ENCODE measurements at regions not wholly inside any gene's neighbourhood (a gene's known extent, or its start where the extent isn't known, plus 50 kb on each side); places are given as distances from the start of the nearest gene placed in this dataset.

DNA sequence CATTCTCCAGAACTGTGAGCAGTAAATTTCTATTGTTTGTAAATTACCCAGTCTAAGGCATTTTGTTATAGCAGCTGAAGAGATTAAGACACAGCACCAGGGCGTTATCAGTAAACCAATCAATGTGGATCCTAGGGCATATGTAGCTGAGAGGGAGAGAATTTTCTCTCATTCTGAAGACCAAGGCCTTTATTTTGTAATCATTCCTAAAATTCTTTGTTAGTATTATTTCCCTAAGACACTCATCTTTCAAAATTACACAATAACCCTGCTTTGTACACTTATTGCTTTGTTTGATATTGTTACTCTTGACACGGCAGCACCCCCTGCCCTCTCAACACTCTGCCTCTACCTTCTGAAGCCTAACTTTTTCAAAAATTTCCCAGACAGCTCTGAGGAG is 419.1 kb downstream of the SLC4A3 start:
- no peaks in the 10 kb centered on the region for H3K9me3 ChIP-seq (ENCODE audit: low read depth, low read length)
- no peak for DNase-seq (ENCODE audit: insufficient read length, low spot score, missing footprints)
- H3K4me1 ChIP-seq (ENCODE audit: insufficient read depth, low read length): peaks cover 15% of the 10 kb centered on the region
- H3K4me3 ChIP-seq (ENCODE audit: insufficient read depth, low read length): no peak overlapping the region
- H3K36me3 ChIP-seq (ENCODE audit: insufficient read depth, low read length): no peaks in the 10 kb centered on the region
- no peak overlapping the region for H2AFZ ChIP-seq (ENCODE audit: low read length)
- no peaks in the 10 kb centered on the region for H3K27me3 ChIP-seq (ENCODE audit: insufficient read depth, low read length)
- H3K27ac ChIP-seq (ENCODE audit: low read depth, low read length): no peak overlapping the region
- no peak for TF ChIP-seq CTCF (IDR thresholded peaks at IDR 0.05; ENCODE audit: extremely low read depth, low read depth, low read length)
- H3K4me2 ChIP-seq (ENCODE audit: insufficient read depth, low read length): no peak overlapping the region
- no peaks in the 10 kb centered on the region for H3K79me2 ChIP-seq (ENCODE audit: insufficient read depth, low read length)
- no peaks in the 10 kb centered on the region for H4K20me1 ChIP-seq (ENCODE audit: insufficient read depth, low read length)

DNA sequence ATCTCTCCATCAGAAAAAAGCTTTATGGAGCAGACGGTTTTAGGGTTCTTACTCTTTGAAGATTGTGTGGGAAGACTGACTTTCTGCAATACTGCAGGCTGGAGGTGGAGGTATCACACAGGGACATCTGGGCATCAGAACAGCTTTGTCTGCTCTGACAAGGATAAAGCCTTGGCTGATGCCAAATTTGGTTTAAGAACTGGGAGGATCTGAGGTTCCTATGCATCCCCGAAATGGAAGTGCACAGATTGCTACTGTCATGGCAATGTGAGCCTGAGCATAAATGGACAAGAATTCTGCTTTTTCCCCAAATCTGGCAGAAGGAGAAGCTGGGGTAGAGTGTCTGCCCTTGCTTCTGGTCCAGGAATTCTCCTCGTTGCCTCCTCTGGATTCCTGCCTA is 424.3 kb downstream of the SLC4A3 start:
- H3K79me2 ChIP-seq (ENCODE audit: insufficient read depth, low read length): no peaks in the 10 kb centered on the region
- H3K4me2 ChIP-seq (ENCODE audit: insufficient read depth, low read length): no peak overlapping the region
- no peak for TF ChIP-seq CTCF (IDR thresholded peaks at IDR 0.05; ENCODE audit: extremely low read depth, low read depth, low read length)
- H3K9me3 ChIP-seq (ENCODE audit: low read depth, low read length): no peaks in the 10 kb centered on the region
- H2AFZ ChIP-seq (ENCODE audit: low read length): no peak overlapping the region
- no peak overlapping the region for H3K4me3 ChIP-seq (ENCODE audit: insufficient read depth, low read length)
- no peaks in the 10 kb centered on the region for H3K36me3 ChIP-seq (ENCODE audit: insufficient read depth, low read length)
- no peaks in the 10 kb centered on the region for H3K27me3 ChIP-seq (ENCODE audit: insufficient read depth, low read length)
- no peaks in the 10 kb centered on the region for H4K20me1 ChIP-seq (ENCODE audit: insufficient read depth, low read length)
- H3K27ac ChIP-seq (ENCODE audit: low read depth, low read length): no peak overlapping the region
- no peak for DNase-seq (ENCODE audit: insufficient read length, low spot score, missing footprints)
- no peaks in the 10 kb centered on the region for H3K4me1 ChIP-seq (ENCODE audit: insufficient read depth, low read length)

DNA sequence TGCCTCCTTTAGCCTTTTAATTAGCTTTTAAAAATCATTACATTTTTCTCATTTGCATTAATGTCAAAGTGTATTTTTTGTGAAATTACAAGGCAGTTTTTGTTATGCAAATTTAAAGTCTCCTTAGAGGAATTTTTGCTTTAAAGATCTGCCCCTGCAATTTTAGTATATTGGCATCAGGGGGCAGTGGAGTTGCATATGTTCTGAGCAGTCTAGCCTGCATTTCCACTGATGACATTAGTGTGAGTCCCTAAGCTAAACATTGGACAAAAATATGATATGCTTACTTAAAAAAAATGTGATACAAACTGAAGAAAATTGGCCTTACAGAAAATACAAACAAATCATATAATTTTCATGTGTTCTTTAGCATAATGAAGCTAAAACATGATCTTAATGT is 426.5 kb downstream of the SLC4A3 start:
- no peaks in the 10 kb centered on the region for H3K27me3 ChIP-seq (ENCODE audit: insufficient read depth, low read length)
- peak; percentile 9 for TF ChIP-seq CTCF (IDR thresholded peaks at IDR 0.05; ENCODE audit: extremely low read depth, low read depth, low read length)
- no peaks in the 10 kb centered on the region for H3K36me3 ChIP-seq (ENCODE audit: insufficient read depth, low read length)
- no peaks in the 10 kb centered on the region for H4K20me1 ChIP-seq (ENCODE audit: insufficient read depth, low read length)
- no peak overlapping the region for H2AFZ ChIP-seq (ENCODE audit: low read length)
- DNase-seq (ENCODE audit: insufficient read length, low spot score, missing footprints): no peak
- no peak overlapping the region for H3K4me3 ChIP-seq (ENCODE audit: insufficient read depth, low read length)
- no peaks in the 10 kb centered on the region for H3K9me3 ChIP-seq (ENCODE audit: low read depth, low read length)
- H3K4me1 ChIP-seq (ENCODE audit: insufficient read depth, low read length): no peaks in the 10 kb centered on the region
- no peaks in the 10 kb centered on the region for H3K79me2 ChIP-seq (ENCODE audit: insufficient read depth, low read length)
- H3K4me2 ChIP-seq (ENCODE audit: insufficient read depth, low read length): no peak overlapping the region
- no peak overlapping the region for H3K27ac ChIP-seq (ENCODE audit: low read depth, low read length)

- no peak overlapping the region for H3K27ac ChIP-seq (ENCODE audit: low read depth, low read length)
- peaks cover 2% of the 10 kb centered on the region for H3K27me3 ChIP-seq (ENCODE audit: insufficient read depth, low read length)
- no peak for TF ChIP-seq CTCF (IDR thresholded peaks at IDR 0.05; ENCODE audit: extremely low read depth, low read depth, low read length)
- no peak overlapping the region for H3K4me2 ChIP-seq (ENCODE audit: insufficient read depth, low read length)
- no peaks in the 10 kb centered on the region for H3K9me3 ChIP-seq (ENCODE audit: low read depth, low read length)
- no peaks in the 10 kb centered on the region for H4K20me1 ChIP-seq (ENCODE audit: insufficient read depth, low read length)
- H3K4me1 ChIP-seq (ENCODE audit: insufficient read depth, low read length): no peaks in the 10 kb centered on the region
- H3K36me3 ChIP-seq (ENCODE audit: insufficient read depth, low read length): no peaks in the 10 kb centered on the region
- H3K4me3 ChIP-seq (ENCODE audit: insufficient read depth, low read length): no peak overlapping the region
- no peaks in the 10 kb centered on the region for H3K79me2 ChIP-seq (ENCODE audit: insufficient read depth, low read length)
- H2AFZ ChIP-seq (ENCODE audit: low read length): no peak overlapping the region
- DNase-seq (ENCODE audit: insufficient read length, low spot score, missing footprints): no peak
These were observed 430.0 kb downstream of the SLC4A3 start for GRCh38 chr2:220057391-220057790.
